HEK293 (cell line): ENCODE measurements at regions not wholly inside any gene's neighbourhood (a gene's known extent, or its start where the extent isn't known, plus 50 kb on each side); places are given as distances from the start of the nearest gene placed in this dataset.

Experiments used
- CTCF ChIA-PET: fragments of 350-600 bp; formaldehyde crosslinking; extraction: SDS; loops from one replicate; lab custom pipeline; 2021; ENCODE audit warnings: antibody characterized with exemption; lab: Yijun Ruan, JAX
- POLR2A ChIA-PET: fragments of 300-600 bp; formaldehyde crosslinking; extraction: SDS; loops from one replicate; lab custom pipeline; 2020; ENCODE audit warnings: antibody characterized with exemption, inconsistent platforms; lab: Yijun Ruan, JAX
- H3K27ac ChIP-seq: fragments of 200-500 bp; sonication (Bioruptor generic); 2 replicates; pipeline ENCODE4 v1.5.1; 2014; ENCODE audit warnings: low read depth, low read length, control low read depth, inconsistent platforms; ENCODE audit errors: extremely low read depth
- H3K36me3 ChIP-seq, 2 experiments: fragments of 200-500 bp in 1 of 2; sonication (Bioruptor generic) in 1 of 2; 1 replicate in 1 of 2; 2 replicates in 1 of 2; pipeline ENCODE4 v1.5.1; 2014 to 2017; ENCODE audit warnings: inconsistent platforms in 2 of 2, low read length in 2 of 2; ENCODE audit not compliant: control insufficient read depth in 2 of 2, insufficient read depth in 1 of 2
- H3K4me1 ChIP-seq: fragments of 200-500 bp; sonication (Bioruptor generic); 2 replicates; pipeline ENCODE4 v1.5.1; 2014; ENCODE audit warnings: mild to moderate bottlenecking, low read length, inconsistent platforms; ENCODE audit not compliant: control insufficient read depth, insufficient read depth
- H3K4me3 ChIP-seq: 2 replicates; pipeline ENCODE4 v1.5.1; 2011; ENCODE audit warnings: low read depth, mild to moderate bottlenecking, control low read depth, low read length, moderate library complexity
- H3K9me3 ChIP-seq: fragments of 200-500 bp; sonication (Bioruptor generic); 2 replicates; pipeline ENCODE4 v1.5.1; 2014; ENCODE audit warnings: low read depth, low read length, inconsistent platforms; ENCODE audit not compliant: control insufficient read depth, insufficient read depth
- GLI2 ChIP-seq: fragments of 450-650 bp; formaldehyde crosslinking; IDR thresholded peaks from 2 replicates; pipeline ENCODE4; 2017; ENCODE audit warnings: missing biosample characterization, missing genetic modification characterization, low read depth, borderline replicate concordance
- MYNN ChIP-seq: fragments of 450-650 bp; formaldehyde crosslinking; IDR thresholded peaks from 2 replicates; pipeline ENCODE4 v1.5.1; 2016; ENCODE audit warnings: missing biosample characterization, missing genetic modification characterization, borderline replicate concordance
- RBAK ChIP-seq: fragments of 450-650 bp; formaldehyde crosslinking; IDR thresholded peaks from 2 replicates; pipeline ENCODE4 v1.5.1; 2016; ENCODE audit warnings: missing biosample characterization, missing genetic modification characterization
- ZBTB20 ChIP-seq: fragments of 450-650 bp; formaldehyde crosslinking; IDR thresholded peaks from 2 replicates; pipeline ENCODE4 v1.5.1; 2016; ENCODE audit warnings: missing biosample characterization, missing genetic modification characterization
- ZNF121 ChIP-seq: fragments of 450-650 bp; formaldehyde crosslinking; IDR thresholded peaks from 2 replicates; pipeline ENCODE4 v1.5.1; 2016; ENCODE audit warnings: missing biosample characterization, missing genetic modification characterization
- ZNF140 ChIP-seq: fragments of 450-650 bp; formaldehyde crosslinking; IDR thresholded peaks from 2 replicates; pipeline ENCODE4 v1.5.1; 2016; ENCODE audit warnings: missing biosample characterization, missing genetic modification characterization
- ZNF155 ChIP-seq: fragments of 450-650 bp; formaldehyde crosslinking; IDR thresholded peaks from 2 replicates; pipeline ENCODE4 v1.5.1; 2016; ENCODE audit warnings: missing biosample characterization, missing genetic modification characterization
- ZNF239 ChIP-seq: fragments of 450-650 bp; formaldehyde crosslinking; IDR thresholded peaks from 2 replicates; pipeline ENCODE4 v1.5.1; 2016; ENCODE audit warnings: missing biosample characterization, missing genetic modification characterization
- ZNF341 ChIP-seq: fragments of 450-650 bp; formaldehyde crosslinking; IDR thresholded peaks from 2 replicates; pipeline ENCODE4; 2016; ENCODE audit warnings: low read depth, missing biosample characterization, missing genetic modification characterization
- ZNF433 ChIP-seq: fragments of 450-650 bp; formaldehyde crosslinking; IDR thresholded peaks from 2 replicates; pipeline ENCODE4 v1.5.1; 2016; ENCODE audit warnings: missing biosample characterization, missing genetic modification characterization, low read depth
- ZNF514 ChIP-seq: fragments of 450-650 bp; formaldehyde crosslinking; IDR thresholded peaks from 2 replicates; pipeline ENCODE4 v1.5.1; 2016; ENCODE audit warnings: missing biosample characterization, missing genetic modification characterization
- ZNF561 ChIP-seq: fragments of 450-650 bp; IDR thresholded peaks from 2 replicates; pipeline ENCODE4 v1.5.1; 2018; ENCODE audit warnings: missing biosample characterization, missing genetic modification characterization, borderline replicate concordance
- ZNF596 ChIP-seq: fragments of 450-650 bp; IDR thresholded peaks from 2 replicates; pipeline ENCODE4 v1.5.0; 2018; ENCODE audit warnings: missing biosample characterization, mild to moderate bottlenecking, missing genetic modification characterization, moderate library complexity
- ZNF629 ChIP-seq: fragments of 450-650 bp; formaldehyde crosslinking; IDR thresholded peaks from 2 replicates; pipeline ENCODE4 v1.5.1; 2017; ENCODE audit warnings: missing biosample characterization, missing genetic modification characterization
- TF ChIP-seq, protein P1 (sequence below): fragments of 450-650 bp; formaldehyde crosslinking; conservative IDR thresholded peaks from 2 replicates; pipeline ENCODE4 v1.5.1; 2016; ENCODE audit warnings: low read depth, missing biosample characterization, missing genetic modification characterization
- TF ChIP-seq, protein P2 (sequence below): fragments of 450-650 bp; formaldehyde crosslinking; IDR thresholded peaks from 2 replicates; pipeline ENCODE4 v1.5.1; 2016; ENCODE audit warnings: missing biosample characterization, missing genetic modification characterization, borderline replicate concordance
- TF ChIP-seq, protein P3 (sequence below): fragments of 450-650 bp; formaldehyde crosslinking; IDR thresholded peaks from 2 replicates; pipeline ENCODE4 v1.5.1; 2016; ENCODE audit warnings: missing biosample characterization, missing genetic modification characterization
- TF ChIP-seq, protein P4 (sequence below): fragments of 450-650 bp; formaldehyde crosslinking; IDR thresholded peaks from 2 replicates; pipeline ENCODE4 v1.5.1; 2017; ENCODE audit warnings: missing biosample characterization, mild to moderate bottlenecking, missing genetic modification characterization, moderate library complexity
- TF ChIP-seq, protein P5 (sequence below): fragments of 450-650 bp; formaldehyde crosslinking; IDR thresholded peaks from 2 replicates; pipeline ENCODE4 v1.5.1; 2016; ENCODE audit warnings: missing biosample characterization, missing genetic modification characterization

DNA sequence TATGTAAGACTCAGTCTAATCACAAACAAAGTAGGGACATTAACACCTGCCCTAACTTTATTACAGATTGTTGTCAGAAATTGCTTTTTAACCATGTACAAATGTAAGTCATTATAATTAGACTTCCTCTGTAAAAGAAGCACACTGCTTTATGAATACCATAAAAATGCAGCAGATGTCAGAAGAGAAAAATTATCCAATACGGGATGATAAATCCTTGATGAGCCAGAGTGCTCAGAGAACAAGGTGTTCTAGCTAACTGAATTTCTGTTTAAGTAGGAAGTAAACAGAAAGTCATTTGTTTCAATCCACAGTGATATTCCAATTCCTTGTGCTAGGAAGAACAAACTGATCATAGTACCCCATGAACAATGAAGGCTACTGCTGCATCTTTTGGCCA lies 54.6 kb upstream of the BMPER start:
- CTCF ChIA-PET = interaction anchor here (1.0 kb wide), 1 partner anchor 135 kb away, joined by 3 read pairs; no protein-coding TSS in a partner anchor
- Histone ChIP-seq H3K9me3 (no peaks in the 10 kb centered on the region), H3K36me3 (no peaks in the 10 kb centered on the region)
- POLR2A ChIA-PET = no interaction called here
- TF ChIP-seq ZNF596 (tag by site-specific recombination) (no peak), RBAK (tag by site-specific recombination) (no peak), ZNF433 (no peak), GLI2 (tag by site-specific recombination) (no peak), ZNF239 (tag by site-specific recombination) (no peak), ZNF121 (tag by site-specific recombination) (no peak), MYNN (no peak), ZNF561 (tag by site-specific recombination) (no peak), ZNF341 (tag by site-specific recombination) (no peak), ZNF140 (no peak), ZNF629 (tag by site-specific recombination) (no peak), ZNF155 (tag by site-specific recombination) (no peak), ZBTB20 (tag by site-specific recombination) (no peak), ZNF514 (tag by site-specific recombination) (no peak)
- TF ChIP-seq, protein P1, sequence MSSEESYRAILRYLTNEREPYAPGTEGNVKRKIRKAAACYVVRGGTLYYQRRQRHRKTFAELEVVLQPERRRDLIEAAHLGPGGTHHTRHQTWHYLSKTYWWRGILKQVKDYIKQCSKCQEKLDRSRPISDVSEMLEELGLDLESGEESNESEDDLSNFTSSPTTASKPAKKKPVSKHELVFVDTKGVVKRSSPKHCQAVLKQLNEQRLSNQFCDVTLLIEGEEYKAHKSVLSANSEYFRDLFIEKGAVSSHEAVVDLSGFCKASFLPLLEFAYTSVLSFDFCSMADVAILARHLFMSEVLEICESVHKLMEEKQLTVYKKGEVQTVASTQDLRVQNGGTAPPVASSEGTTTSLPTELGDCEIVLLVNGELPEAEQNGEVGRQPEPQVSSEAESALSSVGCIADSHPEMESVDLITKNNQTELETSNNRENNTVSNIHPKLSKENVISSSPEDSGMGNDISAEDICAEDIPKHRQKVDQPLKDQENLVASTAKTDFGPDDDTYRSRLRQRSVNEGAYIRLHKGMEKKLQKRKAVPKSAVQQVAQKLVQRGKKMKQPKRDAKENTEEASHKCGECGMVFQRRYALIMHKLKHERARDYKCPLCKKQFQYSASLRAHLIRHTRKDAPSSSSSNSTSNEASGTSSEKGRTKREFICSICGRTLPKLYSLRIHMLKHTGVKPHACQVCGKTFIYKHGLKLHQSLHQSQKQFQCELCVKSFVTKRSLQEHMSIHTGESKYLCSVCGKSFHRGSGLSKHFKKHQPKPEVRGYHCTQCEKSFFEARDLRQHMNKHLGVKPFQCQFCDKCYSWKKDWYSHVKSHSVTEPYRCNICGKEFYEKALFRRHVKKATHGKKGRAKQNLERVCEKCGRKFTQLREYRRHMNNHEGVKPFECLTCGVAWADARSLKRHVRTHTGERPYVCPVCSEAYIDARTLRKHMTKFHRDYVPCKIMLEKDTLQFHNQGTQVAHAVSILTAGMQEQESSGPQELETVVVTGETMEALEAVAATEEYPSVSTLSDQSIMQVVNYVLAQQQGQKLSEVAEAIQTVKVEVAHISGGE (tag by site-specific recombination) = no peak
- TF ChIP-seq, protein P2, sequence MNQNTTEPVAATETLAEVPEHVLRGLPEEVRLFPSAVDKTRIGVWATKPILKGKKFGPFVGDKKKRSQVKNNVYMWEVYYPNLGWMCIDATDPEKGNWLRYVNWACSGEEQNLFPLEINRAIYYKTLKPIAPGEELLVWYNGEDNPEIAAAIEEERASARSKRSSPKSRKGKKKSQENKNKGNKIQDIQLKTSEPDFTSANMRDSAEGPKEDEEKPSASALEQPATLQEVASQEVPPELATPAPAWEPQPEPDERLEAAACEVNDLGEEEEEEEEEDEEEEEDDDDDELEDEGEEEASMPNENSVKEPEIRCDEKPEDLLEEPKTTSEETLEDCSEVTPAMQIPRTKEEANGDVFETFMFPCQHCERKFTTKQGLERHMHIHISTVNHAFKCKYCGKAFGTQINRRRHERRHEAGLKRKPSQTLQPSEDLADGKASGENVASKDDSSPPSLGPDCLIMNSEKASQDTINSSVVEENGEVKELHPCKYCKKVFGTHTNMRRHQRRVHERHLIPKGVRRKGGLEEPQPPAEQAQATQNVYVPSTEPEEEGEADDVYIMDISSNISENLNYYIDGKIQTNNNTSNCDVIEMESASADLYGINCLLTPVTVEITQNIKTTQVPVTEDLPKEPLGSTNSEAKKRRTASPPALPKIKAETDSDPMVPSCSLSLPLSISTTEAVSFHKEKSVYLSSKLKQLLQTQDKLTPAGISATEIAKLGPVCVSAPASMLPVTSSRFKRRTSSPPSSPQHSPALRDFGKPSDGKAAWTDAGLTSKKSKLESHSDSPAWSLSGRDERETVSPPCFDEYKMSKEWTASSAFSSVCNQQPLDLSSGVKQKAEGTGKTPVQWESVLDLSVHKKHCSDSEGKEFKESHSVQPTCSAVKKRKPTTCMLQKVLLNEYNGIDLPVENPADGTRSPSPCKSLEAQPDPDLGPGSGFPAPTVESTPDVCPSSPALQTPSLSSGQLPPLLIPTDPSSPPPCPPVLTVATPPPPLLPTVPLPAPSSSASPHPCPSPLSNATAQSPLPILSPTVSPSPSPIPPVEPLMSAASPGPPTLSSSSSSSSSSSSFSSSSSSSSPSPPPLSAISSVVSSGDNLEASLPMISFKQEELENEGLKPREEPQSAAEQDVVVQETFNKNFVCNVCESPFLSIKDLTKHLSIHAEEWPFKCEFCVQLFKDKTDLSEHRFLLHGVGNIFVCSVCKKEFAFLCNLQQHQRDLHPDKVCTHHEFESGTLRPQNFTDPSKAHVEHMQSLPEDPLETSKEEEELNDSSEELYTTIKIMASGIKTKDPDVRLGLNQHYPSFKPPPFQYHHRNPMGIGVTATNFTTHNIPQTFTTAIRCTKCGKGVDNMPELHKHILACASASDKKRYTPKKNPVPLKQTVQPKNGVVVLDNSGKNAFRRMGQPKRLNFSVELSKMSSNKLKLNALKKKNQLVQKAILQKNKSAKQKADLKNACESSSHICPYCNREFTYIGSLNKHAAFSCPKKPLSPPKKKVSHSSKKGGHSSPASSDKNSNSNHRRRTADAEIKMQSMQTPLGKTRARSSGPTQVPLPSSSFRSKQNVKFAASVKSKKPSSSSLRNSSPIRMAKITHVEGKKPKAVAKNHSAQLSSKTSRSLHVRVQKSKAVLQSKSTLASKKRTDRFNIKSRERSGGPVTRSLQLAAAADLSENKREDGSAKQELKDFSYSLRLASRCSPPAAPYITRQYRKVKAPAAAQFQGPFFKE (tag by site-specific recombination) = no peak
- TF ChIP-seq, protein P3, sequence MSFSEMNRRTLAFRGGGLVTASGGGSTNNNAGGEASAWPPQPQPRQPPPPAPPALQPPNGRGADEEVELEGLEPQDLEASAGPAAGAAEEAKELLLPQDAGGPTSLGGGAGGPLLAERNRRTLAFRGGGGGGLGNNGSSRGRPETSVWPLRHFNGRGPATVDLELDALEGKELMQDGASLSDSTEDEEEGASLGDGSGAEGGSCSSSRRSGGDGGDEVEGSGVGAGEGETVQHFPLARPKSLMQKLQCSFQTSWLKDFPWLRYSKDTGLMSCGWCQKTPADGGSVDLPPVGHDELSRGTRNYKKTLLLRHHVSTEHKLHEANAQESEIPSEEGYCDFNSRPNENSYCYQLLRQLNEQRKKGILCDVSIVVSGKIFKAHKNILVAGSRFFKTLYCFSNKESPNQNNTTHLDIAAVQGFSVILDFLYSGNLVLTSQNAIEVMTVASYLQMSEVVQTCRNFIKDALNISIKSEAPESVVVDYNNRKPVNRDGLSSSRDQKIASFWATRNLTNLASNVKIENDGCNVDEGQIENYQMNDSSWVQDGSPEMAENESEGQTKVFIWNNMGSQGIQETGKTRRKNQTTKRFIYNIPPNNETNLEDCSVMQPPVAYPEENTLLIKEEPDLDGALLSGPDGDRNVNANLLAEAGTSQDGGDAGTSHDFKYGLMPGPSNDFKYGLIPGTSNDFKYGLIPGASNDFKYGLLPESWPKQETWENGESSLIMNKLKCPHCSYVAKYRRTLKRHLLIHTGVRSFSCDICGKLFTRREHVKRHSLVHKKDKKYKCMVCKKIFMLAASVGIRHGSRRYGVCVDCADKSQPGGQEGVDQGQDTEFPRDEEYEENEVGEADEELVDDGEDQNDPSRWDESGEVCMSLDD (tag by site-specific recombination) = no peak
- TF ChIP-seq, protein P4, sequence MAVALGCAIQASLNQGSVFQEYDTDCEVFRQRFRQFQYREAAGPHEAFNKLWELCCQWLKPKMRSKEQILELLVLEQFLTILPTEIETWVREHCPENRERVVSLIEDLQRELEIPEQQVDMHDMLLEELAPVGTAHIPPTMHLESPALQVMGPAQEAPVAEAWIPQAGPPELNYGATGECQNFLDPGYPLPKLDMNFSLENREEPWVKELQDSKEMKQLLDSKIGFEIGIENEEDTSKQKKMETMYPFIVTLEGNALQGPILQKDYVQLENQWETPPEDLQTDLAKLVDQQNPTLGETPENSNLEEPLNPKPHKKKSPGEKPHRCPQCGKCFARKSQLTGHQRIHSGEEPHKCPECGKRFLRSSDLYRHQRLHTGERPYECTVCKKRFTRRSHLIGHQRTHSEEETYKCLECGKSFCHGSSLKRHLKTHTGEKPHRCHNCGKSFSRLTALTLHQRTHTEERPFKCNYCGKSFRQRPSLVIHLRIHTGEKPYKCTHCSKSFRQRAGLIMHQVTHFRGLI = no peak
- TF ChIP-seq, protein P5, sequence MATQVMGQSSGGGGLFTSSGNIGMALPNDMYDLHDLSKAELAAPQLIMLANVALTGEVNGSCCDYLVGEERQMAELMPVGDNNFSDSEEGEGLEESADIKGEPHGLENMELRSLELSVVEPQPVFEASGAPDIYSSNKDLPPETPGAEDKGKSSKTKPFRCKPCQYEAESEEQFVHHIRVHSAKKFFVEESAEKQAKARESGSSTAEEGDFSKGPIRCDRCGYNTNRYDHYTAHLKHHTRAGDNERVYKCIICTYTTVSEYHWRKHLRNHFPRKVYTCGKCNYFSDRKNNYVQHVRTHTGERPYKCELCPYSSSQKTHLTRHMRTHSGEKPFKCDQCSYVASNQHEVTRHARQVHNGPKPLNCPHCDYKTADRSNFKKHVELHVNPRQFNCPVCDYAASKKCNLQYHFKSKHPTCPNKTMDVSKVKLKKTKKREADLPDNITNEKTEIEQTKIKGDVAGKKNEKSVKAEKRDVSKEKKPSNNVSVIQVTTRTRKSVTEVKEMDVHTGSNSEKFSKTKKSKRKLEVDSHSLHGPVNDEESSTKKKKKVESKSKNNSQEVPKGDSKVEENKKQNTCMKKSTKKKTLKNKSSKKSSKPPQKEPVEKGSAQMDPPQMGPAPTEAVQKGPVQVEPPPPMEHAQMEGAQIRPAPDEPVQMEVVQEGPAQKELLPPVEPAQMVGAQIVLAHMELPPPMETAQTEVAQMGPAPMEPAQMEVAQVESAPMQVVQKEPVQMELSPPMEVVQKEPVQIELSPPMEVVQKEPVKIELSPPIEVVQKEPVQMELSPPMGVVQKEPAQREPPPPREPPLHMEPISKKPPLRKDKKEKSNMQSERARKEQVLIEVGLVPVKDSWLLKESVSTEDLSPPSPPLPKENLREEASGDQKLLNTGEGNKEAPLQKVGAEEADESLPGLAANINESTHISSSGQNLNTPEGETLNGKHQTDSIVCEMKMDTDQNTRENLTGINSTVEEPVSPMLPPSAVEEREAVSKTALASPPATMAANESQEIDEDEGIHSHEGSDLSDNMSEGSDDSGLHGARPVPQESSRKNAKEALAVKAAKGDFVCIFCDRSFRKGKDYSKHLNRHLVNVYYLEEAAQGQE (tag by site-specific recombination) = no peak
- TF ChIP-seq, all 188 proteins: peak for 0
- no peak overlapping the region for H3K27ac ChIP-seq
- no peak overlapping the region for H3K4me3 ChIP-seq
- no peaks in the 10 kb centered on the region for H3K4me1 ChIP-seq
